NCI-H2196 (cell line): ENCODE measurements at regions not wholly inside any gene's neighbourhood (a gene's known extent, or its start where the extent isn't known, plus 50 kb on each side); places are given as distances from the start of the nearest gene placed in this dataset.
A peak's percentile ranks its signal among the peaks of the same experiment; 100 is the strongest.

ENCODE experiments used
- DNase-seq: peaks from one replicate; lab custom pipeline; 2025; ENCODE audit not compliant: unreplicated experiment; lab: John Stamatoyannopoulos, UW

DNA sequence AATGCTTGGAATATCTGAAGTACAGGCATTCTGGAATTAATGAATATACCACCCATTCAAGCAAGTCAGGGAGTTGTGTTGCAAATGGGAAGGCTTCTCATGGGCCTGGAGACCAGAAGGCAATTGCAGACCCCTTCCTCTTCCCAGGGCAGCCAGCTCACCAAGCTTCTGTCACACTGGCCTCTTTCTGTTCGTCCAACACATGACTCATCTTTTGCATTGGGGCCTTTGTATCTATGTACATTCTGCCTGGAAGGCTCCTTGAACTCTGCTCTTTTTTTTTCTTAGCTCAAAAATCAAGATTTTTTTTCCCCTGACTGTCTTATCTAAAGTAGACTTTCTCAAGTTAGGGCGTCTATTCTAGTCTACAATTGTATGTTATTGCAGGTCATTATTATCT is 132.9 kb upstream of the MYLIP start:
- no peak for DNase-seq

DNA sequence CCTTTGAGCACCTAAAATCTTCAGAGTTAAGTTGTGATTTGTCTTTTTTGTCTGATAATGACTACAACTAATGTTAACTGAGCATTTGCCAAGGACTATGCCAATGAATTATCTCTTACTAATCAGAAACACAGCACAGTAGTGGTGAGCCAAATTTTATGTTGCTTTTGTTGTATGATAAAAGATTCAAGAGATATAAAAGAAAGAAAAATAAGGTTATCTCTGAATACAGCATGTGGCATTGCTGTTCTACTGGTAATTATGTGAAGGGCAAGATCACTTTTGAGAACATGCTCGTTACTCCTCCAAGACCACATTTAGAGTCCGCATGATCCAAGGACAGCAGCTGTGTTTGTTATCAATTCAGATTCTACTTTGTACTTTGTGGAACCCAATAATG is 133.4 kb upstream of the MYLIP start:
- no peak for DNase-seq

DNA sequence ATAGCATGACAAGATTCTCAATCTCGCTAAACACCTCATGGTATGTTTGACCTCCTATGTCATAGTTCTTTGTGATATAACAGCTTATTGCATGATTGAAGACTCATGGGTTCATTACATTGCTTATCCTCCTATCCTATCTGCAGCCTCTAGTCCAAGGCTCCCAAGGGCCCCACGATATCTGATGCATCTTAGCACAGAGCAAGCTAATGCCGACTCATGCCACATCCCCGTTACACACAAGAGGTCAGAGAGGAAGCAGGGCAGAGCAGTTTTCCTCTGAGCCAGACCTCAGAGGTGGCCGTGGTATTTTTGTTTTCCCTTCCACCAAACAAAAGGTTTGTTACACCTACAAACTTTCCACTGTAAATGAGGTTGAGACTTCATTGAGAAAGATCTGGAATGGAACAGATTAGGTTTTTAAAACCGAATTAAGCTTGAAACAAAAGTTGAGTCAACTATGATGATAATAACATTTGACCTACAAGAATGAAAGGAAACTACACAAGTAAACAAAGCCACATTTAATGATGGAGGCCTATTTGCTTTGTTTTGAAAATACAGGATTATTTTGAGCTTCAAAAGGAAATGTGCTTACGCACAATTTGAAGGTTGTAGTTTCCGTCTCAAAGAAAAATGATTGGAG is 133.9 kb upstream of the MYLIP start:
- no peak for DNase-seq

DNA sequence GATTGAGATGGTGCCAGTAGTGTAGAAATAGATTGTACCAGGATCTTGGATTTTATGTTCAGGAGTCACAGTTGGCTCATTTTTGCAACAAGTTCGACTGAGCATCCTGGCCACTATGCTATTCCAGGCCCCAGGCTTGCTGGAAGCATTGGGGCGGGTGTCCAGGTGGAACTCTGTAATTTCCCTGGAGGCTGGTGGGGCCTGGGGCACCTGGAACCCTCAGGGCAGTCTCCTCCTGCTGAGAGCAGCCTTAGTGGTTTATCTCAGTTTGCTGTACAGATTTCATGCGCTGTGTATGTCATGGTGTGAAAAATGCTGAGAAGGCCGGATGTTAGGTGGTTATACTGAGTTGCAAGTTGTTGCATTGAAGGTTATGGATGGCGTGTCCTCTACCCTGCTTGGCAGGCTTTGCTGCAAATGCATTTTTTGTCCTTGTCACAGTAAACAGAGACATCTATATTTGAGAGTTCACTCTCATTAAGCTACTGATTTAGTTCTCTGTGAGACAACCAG is 135.1 kb upstream of the MYLIP start:
- DNase-seq, result no peak

DNA sequence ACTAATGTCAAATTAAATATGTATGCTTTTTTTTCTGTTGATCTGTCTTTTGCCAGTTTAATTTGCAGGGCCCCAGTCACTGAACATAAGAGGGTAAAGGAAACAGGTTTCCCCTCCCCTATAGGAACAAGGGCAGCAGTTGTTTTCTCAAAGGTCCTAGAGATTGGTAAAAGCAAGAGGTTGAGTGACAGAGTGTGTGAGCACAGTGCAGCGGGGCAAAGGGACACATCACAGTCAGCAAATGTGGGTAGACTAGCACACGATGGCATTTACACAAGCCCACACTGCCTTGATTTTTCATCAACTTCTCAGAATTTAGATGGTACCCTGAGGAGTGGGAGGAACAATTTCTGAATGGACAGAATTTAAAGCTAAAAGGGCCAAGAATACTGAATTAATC is 138.7 kb upstream of the MYLIP start:
- no peak for DNase-seq

DNA sequence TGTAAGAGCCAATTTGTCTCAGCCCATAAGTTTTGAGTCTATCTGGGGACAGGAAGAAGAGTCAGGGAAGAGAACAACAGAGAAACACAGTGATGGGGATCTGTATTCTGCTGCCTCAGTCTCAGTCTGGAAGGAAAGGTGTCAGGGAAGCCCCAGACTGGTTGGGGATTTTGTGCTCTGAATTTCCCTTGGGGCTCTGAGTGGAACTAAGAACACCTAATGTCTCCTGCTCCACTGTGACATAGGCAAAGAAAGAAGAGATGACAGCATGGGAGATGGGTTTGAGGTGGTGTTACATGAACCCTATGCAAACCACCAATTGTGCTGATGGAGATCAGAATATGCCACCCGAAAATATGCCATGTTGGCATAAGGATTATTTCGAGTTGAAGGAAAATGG is 139.5 kb upstream of the MYLIP start:
- DNase-seq, result no peak

DNA sequence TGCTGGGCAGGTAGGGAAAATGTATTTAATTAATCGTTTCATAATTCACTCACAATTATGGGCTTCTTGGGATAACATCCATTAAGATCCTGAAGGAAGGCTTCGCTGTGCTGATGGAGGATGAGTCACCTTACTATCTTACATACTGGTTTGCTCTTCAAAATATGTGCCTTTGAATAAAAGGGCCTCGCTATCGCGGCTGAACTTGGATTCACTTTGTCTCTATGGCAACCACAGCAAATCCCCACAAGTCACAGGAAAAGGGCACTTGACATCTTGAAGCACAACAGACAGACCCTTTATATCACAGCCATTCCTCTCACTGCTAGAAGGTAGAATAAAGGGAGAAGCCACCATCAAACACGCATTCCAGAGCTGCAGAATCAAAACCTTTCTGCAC is 141.3 kb upstream of the MYLIP start:
- peak; percentile 25 for DNase-seq

DNA sequence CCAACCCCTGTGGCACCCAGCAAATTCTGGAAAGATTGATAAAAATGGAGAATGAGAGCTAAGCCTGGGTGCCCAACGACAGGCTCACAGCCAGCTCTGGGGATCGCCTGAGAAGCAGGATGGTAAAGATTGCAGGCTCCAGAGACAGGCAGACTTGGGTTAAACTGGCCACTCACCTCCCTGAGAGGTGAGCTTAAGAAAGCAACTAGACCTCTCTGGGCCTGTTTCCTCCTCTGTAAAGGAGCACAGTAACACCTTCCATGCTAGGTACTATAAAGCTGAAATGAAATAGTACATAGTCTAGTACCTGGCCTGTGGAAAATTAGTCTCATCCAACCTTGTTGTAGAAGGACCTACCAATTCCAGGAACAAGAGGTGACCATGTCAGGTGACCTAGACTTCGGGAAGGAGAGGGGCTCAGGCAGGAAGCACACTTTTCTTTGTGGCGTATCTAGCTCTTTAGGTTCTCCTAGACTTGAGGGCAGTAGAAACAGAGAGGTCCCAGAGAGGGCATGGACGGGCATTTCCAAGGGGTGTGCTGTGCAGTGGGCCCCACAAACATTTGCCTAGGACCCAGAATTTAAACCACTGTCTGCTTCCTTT is 142.8 kb upstream of the MYLIP start:
- DNase-seq, result no peak

DNA sequence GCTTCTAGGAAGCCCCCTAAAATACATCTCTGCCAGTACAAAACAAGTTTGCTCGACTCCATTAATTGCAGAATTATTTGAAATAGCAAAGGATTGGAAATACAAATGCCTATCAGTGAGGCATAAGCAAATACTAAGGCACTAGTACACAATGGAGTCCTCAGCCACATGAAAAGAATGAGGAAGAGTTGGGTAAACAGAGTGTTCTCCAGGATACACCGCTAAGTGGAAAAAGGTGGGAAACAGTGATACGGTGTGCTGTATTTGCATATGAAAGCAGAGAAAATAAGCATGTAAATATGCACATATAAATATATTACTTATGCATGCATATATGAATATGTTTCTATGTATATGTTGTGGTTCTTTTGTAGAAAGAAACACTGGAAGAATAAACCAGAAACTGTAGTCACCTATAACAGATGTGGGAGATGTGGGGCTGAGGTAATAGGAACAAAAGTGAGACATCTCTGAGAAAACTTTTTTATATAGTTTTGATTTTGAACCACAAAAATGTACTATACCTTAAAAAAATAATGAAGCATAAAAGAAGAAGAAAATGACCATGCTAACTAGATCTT is 143.4 kb upstream of the MYLIP start:
- no peak for DNase-seq

DNA sequence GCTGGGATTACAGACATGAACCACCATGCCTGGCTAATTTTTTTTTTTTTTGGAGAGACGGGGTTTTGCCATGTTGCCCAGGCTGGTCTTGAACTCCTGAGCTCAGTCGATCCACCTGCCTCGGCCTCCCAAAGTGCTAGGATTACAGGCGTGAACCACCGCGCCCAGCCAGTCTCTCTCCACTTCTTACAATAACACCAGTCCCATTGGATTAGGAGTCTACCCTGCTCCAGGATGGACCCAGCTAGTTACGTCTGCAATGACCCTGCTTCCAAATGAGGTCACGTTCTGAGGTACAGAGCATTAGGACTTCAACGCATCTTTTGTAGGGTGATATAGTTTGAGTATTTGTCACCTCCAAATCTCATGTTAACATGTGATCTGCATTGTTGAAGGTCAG is 146.9 kb upstream of the MYLIP start:
- no peak for DNase-seq

DNA sequence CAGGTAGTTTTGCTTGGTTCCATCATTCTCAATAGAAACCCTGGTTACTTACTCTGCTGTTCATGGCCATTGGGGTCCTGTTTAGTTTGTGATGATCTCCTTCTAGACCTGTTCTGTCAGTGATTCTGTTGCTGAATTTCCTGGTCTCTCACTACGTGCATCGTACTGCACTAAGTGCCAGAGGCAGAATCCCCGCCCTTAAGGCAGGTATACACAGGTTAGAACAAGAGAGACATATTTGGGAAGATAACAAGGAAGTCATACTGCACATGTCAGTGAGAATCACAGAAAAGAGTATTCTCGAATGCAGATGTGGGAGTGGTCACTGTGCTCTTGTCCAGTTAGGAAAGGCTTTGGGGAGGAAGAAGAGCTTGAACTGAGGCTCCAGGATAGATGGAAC is 148.1 kb upstream of the MYLIP start:
- no peak for DNase-seq

DNA sequence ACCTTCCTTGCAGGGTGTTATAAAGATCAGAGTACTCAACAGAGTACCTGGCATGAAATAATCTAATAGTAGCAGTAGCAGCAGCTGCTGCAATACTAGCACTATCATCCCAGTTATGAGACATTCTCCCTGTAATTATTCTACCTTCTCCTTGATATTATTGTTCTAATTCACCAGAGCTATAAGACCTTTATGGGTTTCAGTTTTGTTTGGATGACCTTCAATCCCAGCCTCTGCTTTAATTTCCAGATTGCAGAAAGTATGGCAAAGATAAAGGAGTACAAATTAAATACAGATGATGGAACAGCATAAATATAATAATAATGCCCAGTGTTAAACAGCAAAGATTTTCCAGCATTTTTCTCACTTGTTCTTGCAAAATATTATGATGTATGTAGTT is 150.5 kb upstream of the MYLIP start:
- no peak for DNase-seq

DNA sequence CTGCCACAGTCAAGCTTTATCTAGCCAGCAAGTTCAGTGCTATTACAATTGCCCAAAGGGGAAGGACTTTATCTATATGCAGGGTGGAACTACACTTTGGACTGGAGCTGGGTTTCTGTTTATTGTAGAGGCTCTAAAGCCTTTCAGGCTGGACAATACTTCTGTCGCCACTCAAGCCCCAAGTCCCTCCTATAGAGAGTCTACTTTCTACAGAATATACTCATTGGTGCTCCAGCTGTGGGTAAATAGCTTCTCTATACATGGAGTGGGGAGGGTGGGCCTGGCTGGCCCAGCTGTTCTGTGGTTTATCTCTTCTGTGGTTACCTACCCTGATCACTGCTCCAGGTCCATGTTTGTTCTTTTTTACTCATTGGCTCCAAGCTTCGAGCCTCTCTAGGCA is 151.8 kb upstream of the MYLIP start:
- DNase-seq, result no peak

DNA sequence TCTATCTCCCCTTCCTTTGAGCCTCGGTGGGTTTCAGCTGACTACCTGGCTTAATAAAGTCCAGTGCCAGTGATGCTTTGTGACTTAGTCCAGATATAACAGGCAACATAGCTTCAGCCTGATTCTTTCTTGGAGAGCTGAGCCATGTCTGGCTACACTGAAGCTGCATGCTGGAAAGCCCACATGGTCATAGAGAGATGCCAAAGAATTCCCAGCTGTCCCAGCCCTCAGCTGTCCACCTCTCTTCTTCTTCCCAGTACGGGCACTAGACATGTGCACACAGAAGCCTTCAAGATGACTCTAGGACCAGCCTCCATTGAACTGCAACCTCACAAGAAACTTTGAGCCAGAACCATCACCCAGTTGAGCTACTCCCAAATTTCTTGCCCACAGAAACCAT is 154.1 kb upstream of the MYLIP start:
- no peak for DNase-seq

DNA sequence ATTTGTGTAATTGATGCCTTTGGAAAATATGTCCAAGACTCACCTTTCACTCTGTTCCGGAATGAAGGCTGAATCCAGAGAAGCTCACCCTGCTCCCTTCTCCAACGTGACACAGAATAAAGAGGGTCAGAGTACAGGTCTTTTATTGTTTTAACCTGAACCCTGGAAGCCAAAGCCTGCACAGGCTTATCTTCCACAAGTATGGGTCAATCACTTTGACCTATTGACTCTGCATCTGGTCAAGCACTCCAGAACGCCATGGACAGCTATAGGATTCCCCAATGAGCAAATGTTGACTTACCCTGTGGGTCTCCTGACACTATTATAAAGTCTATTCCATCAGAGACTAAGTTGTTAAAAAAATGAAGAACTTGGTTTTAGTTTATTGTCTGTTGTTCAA is 158.4 kb upstream of the MYLIP start:
- no peak for DNase-seq

DNA sequence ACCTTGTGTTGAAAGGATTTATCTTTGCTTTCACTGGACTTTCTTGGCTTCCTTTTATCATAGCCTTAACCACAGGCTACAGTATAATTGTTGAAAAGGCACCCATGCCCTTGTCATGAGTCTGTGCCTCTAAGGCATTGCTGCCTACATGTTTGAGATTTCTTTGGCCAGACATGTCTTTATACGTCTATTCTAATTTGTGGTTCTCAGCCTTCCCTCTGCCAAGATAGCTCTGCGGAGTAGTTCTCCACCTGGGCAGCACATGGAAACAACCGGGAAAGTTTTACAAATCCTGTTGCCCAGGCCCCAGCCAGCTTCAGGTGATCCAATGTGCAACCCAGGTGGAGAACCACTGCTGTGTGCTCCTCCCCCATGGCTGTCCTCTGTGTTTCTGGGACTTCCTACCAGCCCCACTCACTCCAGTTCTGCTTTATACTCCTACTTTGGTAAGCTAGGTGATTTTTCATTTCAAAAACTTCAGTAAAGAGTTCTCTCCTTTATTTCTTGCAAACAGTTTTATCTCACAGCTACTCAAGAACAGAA is 159.6 kb upstream of the MYLIP start:
- no peak for DNase-seq

DNA sequence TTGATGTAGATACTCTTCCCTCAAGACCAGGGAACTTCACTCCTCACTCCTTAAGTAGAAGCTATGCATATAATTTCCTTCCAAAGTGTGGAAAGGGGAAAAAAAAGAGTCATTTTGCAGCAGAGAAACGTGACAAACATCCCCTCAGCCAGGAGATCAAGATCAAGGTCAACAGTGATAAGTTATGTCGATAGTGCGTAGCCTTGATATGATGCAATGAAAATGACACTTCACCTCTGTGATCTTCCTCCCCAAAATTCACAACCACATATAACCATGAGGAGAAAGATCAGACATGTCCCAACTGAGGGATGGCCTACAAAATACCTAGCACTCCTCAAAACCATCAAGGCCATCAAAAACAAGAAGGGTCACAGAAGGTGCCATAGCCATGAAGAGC is 160.4 kb upstream of the MYLIP start:
- no peak for DNase-seq

DNA sequence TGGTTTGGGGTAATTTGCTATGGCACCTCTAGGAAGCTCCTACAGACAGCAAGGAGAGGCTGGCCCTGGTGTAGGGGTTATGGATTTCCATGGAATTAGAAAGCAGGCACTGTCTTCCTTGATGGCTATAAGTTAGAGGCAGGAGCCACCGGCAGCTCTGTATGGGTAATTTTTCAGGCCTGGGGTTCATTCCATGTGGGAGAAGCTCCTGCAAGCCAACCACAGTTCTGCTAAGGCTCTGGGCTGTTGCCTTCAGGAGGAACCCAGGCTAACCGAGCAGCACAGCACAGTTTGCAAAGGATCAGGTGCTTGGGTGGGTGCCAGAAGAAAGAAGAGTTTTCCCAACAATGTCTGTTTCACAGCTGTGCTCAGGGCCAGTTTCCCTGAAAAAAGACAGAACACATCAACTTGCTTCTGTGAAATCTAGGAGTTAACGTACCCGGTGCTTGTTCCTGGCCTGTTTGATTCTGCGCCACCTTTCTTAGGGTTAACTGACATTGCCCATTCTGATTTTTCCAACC is 162.8 kb upstream of the MYLIP start:
- no peak for DNase-seq

DNA sequence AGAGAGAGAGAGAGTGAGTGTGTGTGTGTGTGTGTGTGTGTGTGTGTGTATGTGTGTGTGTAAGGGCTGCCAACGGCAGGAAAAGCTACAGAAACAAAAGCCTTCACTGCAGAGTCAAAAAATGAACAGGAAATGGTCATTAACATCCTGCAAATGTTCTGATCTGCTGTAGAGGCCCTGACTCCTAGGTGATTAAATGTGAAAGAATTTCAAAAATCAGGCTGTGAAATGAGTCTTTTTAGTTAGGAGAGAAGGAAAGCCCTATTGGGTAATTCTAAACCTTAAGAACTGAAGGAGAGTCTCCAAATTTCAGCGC is 166.5 kb upstream of the MYLIP start:
- no peak for DNase-seq

DNA sequence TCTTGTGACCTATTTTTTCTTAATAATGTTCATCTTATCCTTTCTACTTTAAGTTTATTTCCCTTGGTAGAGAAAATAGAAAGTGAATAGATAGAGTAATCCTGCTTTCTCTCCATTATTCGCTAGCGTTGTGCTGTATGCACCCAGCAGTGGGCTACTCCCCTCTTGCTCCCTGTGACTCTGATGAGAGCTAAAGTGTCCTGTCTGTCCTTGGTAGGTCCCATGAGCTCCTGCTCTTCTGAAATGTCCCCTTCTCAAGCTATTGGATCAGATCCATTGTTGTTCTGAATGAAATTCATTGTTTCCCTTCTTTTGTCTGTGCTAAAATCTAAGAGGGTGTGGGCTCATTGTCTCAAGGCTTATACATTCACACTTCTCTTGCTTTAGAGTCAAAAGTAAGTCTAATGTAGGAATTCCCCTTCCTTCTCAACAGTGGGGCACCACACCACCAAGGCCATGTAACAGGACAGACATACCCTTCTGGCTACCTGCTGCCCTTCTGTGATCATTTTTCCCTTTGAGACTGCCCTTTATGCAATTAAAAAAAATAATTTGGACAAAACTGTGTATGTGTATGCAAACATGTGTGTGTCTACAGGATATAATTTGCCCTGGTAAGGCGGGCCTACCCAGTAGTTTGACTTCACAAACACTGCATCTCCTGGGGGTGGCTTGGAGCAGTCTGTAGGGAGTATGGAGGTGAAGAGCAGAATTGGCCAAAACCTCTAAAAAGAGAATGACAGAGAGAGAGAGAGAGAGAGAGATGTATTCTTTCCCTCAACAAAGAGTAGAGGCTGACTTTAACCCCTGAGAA is 167.0 kb upstream of the MYLIP start:
- DNase-seq, result no peak

DNA sequence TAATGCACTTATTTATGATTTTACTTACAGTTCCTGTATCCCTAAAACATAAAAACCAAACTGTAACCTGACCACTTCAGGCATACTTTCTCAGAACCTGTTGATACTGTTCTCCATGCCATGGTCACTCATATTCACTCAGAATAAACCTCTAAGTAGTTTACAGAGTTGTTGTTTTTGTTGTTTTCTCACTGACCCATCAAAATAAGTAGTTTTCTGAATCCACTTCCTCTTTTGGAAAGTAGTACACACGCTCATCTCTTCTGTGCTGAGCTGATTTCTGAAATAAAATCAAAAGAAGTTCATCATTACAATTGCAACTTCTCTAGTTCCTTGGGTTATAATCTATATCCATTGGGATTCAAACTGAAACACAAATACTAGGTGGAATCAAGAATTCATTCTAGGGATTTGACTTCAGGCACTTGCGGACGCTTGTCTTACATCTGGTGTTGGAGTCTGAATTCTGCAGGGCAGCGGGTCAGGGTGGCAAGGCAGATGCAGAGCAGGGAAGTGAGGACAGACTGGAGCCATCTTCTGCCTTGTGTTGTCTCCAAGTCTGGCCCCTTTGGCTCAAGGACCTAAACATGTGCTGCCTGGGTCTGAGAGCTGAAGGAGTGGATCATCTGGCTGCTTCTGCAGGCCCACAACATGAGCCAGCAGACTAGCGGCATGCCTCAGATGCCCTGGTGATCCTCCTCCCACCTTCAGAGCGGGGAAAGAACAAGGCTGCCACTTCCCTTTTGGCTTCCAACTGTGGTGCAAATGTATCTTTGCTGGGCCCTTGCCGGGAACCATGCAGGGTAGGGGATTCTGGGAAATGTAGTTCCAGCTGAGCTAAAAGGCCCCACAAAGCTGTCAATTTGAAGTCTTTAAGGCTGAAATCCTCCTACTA is 167.9 kb upstream of the MYLIP start:
- no peak for DNase-seq
